Stimulated activated naive CD4-positive, alpha-beta T cell treated with Interleukin-2 at 50 U/mL for 16 hours (primary cell): ENCODE measurements at regions not wholly inside any gene's neighbourhood (a gene's known extent, or its start where the extent isn't known, plus 50 kb on each side); places are given as distances from the start of the nearest gene placed in this dataset.
"Not testable (repeated sequence)": the region's sequence is repeated elsewhere in the genome, so short reads cannot be mapped to it uniquely, and the experiment has no call there.

Source experiments
- DNase-seq: peaks from one replicate; lab custom pipeline; 2025; lab: John Stamatoyannopoulos, UW

DNA sequence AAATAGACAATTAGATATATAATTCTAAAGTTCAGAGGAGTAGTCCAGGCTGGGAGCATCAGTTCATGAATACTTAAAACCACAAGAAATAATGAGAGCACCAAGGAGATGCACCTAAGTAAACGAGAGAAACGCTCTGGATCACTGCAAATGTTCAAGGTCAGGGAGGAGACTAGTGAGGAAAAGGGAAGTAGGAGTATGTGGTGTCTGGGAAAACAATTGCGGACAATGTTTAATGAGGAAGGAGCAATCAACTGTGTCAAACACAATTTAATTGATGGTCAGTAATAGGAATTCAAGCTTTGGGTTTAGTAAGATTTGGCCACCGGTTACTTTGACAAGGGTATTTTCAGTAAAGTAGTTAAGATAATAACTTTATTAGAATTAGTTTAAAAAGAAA is 652.2 kb downstream of the DACH1 start:
- no peak for DNase-seq

GRCh38 chr13:71214357-71214756 is 652.6 kb downstream of the DACH1 start:
- no peak for DNase-seq

DNA sequence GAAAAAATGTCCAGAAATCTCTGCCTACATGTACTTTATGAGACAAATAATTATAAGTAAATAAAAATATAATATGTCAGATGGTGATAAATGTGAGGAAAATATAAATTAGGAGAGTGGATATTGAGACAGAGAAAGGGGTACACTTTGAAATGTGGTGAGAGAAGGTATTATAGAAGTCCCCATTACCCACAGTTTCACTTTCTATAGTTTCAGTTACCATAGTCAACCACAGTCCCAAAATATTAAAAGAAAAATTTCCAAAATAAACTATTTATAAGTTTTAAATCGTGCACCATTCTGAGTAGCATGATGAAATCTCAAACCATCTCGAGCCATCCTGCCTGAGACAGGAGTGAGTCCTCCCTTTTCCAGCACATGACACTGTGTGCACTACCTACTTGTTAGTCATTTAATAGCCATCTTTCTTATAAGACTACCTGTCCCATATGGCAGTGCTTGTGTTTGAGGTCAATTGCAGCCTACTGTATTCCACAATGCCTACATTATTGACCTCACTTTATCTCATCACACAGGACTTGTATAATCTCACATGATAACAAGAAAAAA is 653.7 kb downstream of the DACH1 start:
- DNase-seq = no peak

DNA sequence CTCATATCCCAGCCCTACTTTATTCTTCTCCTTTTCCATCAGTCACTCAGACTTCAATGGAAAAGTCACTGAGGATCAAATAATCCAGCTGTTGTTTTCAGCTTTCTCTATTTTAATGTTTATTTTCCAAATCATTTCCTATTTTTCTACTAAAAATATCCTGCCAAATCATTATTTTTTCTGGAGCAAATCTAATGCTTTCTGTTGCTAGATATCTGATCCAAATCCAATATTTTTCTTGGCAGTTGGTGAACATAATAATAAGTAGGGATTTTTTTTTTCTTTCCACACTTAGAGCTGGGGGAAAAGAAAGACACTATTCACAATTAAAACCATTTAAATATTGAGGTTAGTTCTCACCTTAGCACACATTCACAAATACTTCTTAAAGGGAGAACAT is 656.1 kb downstream of the DACH1 start:
- no peak for DNase-seq

- DNase-seq = no peak
These were observed 657.8 kb downstream of the DACH1 start for GRCh38 chr13:71209217-71209616.

DNA sequence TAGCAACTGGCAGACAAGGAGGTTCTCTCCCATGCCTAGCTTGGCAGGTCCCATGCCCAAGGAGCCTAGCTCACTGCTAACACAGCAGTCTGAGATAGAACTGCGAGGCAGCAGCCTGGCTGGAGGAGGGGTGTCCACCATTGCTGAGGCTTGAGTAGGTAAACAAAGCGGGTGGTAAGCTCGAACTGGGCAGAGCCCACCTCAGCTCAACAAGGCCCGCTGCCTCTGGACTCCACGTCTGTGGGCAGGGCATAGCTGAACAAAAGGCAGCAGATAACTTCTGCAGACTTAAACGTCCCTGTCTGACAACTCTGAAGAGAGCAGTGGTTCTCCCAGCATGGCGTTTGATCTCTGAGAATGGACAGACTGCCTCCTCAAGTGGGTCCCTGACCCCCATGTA is 682.4 kb downstream of the DACH1 start:
- not testable (repeated sequence) for DNase-seq

DNA sequence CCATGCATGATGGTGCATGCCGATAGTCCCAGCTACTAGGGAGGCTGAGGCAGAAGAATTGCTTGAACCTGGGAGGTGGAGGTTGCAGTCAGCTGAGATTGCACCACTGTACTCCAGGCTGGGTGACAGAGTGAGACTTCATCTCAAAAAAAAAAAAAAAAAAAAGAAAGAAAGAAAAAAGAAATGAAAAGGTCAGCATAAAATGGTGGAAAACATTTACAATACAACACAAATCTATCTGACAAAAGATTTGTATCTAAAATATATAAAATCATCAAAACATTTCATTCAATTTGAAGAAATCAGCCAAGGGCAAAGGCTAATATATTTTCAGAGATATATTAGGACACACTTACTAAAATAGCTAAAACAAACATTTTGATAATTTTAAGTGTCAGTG is 683.7 kb downstream of the DACH1 start:
- DNase-seq = not testable (repeated sequence)

DNA sequence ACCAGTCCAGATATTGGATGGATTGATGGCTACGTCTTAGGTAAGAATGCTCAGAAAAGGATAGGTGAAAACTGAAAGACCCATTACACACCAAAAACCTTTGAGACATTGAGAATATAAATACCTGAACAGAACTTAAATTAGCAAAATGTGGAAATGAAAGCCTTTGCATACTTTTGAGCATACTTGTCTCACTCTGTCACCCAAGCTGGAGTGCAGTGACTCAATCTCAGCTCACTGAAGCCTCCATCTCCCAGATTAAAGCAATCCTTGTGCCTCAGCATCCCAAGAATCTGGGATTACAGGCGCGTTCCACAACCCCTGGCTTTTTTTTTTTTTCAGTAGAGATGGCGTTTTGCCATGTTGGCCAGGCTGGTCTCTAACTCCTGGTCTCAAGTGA is 695.3 kb downstream of the DACH1 start:
- DNase-seq = no peak

- no peak for DNase-seq
These were observed 697.8 kb downstream of the DACH1 start for GRCh38 chr13:71169180-71169579.

DNA sequence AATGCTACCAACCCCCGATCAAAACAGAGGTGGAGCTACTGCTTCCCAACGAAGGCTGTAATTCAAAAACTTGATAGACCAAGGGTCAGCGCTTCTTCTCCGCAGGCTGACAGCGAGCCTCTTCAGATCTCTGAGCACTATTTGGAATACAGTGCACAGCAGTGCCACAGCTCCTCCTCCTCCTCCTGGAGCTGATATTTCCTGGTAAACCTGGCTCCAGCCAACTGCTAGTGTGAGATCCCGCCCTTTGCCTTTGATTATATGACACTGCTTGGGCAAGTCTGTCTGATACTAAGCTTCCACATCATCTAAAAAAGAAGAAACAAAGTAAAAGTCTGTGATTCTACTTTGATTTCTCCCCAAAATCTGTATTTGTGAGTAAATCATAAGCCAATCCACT is 710.5 kb downstream of the DACH1 start:
- DNase-seq = no peak

- no peak for DNase-seq
These were observed 717.3 kb downstream of the DACH1 start for GRCh38 chr13:71149498-71150363.

- no peak for DNase-seq
These were observed 718.0 kb downstream of the DACH1 start for GRCh38 chr13:71149046-71149445.

DNA sequence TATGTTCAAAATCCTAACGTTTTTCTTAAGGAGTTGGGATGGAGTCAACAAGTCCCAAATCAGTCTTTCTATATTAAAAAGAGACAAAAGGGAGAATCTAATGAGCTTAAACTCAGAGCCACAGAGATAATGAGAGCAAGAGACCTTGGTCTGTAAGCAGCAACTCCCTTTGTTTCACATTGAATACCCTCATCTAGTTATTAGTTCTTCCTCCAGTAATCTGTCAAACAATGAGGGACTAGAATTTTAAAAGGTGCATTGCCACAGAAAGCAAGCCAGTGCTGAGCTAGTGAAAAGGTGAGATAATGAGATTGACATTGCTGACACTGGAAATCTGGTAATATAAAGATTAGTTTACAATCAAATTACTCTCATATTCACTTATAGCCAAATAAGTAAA is 718.6 kb downstream of the DACH1 start:
- DNase-seq = no peak

GRCh38 chr13:71144883-71145282 is 722.1 kb downstream of the DACH1 start:
- DNase-seq = no peak

DNA sequence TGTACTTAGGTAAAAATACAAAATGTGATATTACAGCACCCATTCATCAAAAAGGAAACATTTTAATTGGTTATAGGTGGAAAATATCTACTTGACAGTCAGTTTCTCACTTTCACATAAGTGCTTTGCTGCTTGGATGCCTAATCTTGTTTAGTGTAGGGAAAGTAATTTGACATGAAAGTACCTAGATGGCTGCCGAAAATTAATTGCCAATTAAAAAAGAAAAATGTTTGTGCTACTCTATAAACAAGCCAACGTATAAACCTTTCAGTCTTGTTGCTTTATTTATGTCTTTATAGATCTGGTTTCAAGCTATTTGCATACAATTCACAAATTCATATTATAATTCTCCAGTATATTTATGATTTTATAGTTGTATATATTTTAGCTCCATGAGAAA is 729.9 kb downstream of the DACH1 start:
- no peak for DNase-seq

- DNase-seq = no peak
These were observed 742.8 kb downstream of the DACH1 start for GRCh38 chr13:71124230-71124629.

DNA sequence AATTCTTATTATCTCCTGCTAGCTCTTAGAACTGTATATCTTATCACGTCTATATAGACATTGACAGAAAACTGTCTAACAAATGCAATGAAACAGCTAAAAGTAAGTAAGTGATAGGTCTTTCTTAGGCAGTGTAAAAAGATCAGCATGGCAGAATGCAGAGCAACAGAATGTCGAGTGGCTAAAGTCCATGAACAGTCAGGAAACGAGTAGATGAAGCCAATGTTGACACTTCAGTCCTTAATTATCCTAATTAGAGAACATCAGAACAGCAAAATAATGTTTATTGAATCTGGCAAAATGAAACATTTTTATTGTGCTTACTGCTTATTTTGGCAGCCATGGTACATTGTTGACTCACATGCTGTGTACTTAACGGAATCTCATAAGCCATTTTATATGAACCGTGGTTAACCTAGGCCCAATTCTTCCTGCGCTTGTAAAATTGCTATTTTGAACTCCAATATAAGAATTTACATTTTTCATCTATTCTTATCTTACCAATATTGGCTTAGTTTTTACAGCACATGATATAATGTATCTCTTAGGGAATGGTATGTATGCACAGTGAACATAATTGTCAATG is 748.1 kb downstream of the DACH1 start:
- no peak for DNase-seq

DNA sequence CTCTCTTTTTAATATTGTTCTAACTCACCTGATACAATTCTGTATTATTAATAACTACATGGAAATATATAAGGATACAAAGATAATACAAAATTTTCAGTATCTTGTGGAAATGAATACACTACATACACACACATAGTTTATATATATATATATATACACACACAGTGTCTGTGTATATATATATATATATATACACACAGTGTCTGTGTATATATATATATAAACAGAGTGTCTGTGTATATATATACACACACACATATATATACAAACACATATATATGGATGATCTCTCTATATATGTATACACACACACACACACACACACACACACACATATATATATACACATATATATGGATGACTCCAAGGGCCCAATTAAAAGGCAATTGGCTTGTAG is 749.1 kb downstream of the DACH1 start:
- DNase-seq = no peak

GRCh38 chr13:71115301-71115700 is 751.7 kb downstream of the DACH1 start:
- DNase-seq = no peak

DNA sequence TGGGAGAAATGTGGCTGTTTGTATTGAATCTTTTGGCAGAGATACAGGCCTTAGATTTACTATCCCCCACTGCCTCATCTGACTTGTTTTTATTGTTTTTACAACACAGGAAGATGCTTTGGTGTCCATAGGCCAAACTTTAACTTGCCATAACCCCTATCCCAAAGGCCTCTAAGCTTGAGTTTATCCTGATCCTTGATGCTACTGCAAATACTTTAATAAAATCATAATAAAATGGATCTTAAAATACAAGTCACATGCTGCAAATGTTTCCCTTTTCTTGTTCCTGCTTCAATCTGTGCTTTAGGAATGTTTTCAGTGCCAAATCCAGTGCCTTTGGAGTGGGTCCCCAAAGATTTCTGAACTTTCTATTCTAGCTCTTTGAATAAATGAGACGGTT is 770.6 kb downstream of the DACH1 start:
- no peak for DNase-seq

- no peak for DNase-seq
These were observed 776.0 kb downstream of the DACH1 start for GRCh38 chr13:71090990-71091389.

DNA sequence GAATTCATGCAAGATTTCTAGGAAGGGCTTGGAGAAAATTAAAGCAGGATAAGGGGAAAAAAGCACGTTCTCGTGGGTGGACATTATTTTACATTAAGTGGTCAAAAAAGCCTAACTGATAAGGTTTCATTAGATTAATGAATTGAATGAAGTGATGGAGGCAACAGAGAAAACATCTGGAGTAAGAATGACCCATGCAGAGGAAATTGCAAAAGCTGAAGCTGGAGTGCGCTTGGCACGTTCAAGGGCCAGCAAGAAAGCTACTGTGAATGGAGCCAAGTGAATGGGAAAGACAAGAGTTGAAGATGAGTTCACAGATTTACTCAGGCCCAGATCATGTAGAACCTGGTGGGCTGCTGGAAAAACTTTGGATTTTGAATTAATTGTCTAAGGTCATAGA is 777.9 kb downstream of the DACH1 start:
- DNase-seq = no peak

DNA sequence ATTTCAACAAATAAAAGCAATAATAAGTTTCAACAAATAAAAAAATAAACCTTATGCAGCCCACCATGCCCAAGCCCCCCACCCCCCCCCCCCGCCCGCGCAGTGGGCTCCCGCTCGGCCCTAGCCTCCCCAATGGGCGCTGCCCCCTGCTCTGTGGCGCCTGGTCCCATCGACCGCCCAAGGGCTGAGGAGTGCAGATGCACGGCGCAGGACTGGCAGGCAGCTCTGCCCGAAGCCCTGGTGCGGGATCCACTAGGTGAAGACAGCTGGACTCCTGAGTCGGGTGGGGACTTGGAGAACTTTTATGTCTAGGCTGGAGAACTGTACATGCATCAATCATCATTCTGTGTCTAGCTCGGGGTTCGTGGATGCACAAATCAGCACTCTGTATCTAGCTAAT is 779.6 kb downstream of the DACH1 start:
- no peak for DNase-seq

- no peak for DNase-seq
These were observed 780.0 kb downstream of the DACH1 start for GRCh38 chr13:71087006-71087405.
